ENCODE measurements at regions not wholly inside any gene's neighbourhood (a gene's known extent, or its start where the extent isn't known, plus 50 kb on each side); places are given as distances from the start of the nearest gene placed in this dataset.

DNA sequence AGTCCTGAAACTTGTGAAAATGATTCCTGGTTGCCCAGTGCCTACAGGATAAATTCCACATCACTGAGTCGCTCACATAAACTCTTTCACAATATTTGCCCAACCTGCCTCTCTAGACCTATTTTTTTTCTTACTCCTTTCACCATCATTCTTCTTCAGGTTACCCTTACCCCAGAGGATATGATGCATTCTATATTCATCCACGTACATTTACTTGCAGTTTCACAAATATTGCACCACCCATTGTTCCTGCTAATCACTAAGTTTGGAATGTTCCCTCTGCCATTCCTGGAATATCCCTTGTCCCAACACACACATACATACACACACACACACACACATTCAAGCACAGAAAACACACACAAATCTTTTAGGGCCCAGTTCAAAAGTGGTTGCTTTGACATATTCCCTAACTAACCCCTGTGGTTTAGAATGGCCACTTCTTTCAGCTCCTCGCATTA lies 379.5 kb downstream of the ETS1 start:
- no peak for TF ChIP-seq EZH2 (IDR thresholded peaks at IDR 0.05; ENCODE audit: borderline replicate concordance, low read length)
- TF ChIP-seq, protein P1, sequence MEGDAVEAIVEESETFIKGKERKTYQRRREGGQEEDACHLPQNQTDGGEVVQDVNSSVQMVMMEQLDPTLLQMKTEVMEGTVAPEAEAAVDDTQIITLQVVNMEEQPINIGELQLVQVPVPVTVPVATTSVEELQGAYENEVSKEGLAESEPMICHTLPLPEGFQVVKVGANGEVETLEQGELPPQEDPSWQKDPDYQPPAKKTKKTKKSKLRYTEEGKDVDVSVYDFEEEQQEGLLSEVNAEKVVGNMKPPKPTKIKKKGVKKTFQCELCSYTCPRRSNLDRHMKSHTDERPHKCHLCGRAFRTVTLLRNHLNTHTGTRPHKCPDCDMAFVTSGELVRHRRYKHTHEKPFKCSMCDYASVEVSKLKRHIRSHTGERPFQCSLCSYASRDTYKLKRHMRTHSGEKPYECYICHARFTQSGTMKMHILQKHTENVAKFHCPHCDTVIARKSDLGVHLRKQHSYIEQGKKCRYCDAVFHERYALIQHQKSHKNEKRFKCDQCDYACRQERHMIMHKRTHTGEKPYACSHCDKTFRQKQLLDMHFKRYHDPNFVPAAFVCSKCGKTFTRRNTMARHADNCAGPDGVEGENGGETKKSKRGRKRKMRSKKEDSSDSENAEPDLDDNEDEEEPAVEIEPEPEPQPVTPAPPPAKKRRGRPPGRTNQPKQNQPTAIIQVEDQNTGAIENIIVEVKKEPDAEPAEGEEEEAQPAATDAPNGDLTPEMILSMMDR (conservative IDR thresholded peaks at IDR 0.05 in 1 of 2, IDR thresholded peaks at IDR 0.05 in 1 of 2; ENCODE audit: extremely low read depth in 1 of 2, insufficient read depth in 1 of 2, low read depth in 1 of 2, low read length in 2 of 2) = no peak
